ENCODE measurements at regions not wholly inside any gene's neighbourhood (a gene's known extent, or its start where the extent isn't known, plus 50 kb on each side); places are given as distances from the start of the nearest gene placed in this dataset.
"Not testable (repeated sequence)": the region's sequence is repeated elsewhere in the genome, so short reads cannot be mapped to it uniquely, and the experiment has no call there.

DNA sequence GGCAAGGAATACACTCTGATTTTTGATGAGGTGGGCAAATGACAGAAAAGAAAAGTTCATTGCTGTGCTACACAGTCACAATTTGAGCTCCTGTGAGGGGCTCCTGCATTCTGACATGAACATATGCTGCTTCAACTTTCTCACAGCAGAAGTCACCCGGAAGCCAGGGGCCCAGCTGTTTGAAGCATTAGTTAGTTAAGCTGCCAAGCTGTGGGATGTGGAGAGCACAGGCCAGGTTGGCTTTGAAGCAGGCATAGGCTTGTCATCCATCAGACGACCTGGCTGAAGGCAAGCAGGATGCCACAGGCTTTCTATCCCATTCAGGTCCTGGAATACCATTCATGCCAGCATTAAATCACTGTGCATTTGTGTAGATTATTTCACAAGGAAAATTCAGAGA lies 63.1 kb downstream of the MTNR1B start:
- DNase-seq = peak in 1 of 3 experiments; percentile 11

DNA sequence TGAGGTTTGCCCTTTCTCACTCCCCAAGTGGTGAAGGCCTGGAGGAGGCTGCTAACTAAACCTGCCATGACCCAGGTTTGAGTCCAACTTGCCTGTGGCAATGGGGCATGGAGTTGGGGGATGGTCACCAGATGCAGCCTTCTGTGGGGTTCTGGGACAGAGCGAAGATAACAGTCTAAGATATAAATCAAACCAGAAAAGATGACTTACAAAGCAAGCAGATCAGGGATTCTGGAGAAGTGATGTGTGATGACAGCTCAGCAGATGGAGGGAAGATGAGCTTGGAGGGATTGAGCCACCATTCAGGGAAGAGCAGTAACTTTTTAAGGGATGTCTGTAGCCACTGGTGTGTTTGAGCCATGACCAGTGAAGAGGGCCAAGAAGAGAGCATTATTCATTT lies 63.6 kb downstream of the MTNR1B start:
- peak in 1 of 3 experiments; percentile 76 for DNase-seq

DNA sequence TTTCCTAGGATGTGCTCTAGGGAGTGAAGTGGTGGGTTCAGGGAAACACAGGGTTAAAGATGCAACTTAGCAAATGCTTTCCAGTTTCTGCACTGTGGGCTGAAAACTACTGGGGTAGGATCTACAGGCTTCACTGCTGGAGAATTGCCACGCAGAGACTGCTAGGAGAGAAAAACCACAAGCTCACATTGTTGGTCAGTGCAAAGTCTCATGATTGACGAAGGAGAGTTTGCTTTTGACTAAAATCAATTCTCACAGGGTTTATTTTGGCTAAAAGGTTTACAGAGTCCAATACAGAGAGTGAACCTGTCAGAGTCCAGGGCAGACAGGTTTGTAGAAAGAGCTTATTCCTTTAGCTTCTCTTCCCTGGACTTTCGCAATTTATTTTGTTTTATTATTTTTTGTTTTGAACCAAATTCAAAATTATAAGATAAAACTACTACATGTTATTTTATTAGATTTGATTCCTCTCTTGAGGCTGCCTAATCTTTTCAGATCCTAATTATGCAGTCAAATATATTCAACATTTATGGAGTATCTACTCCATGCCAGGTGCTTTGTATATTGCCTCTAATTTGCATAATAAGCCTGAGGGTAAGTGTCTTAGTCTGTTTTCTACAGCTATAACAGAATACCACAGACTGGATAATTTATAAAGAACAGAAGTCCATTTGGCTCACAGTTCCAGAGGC lies 64.7 kb downstream of the MTNR1B start:
- DNase-seq = peak in 1 of 3 experiments; percentile 43

DNA sequence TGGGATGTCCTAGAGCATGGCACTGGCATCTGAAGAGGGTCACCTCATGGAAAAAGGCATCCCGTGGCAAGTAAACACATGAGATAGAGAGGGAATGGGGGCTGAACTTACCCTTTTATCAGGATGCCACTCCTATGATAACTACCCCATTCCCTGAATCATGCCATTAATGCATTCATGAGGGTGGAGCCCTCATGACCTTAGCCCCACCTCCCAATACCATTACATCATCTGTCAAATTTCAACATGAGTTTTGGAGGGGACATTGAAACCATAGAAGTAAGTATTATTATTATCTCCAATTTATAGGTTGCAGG lies 65.2 kb downstream of the MTNR1B start:
- no peak for DNase-seq

GRCh38 chr11:93038521-93038920 lies 69.1 kb downstream of the MTNR1B start:
- no peak for DNase-seq

DNA sequence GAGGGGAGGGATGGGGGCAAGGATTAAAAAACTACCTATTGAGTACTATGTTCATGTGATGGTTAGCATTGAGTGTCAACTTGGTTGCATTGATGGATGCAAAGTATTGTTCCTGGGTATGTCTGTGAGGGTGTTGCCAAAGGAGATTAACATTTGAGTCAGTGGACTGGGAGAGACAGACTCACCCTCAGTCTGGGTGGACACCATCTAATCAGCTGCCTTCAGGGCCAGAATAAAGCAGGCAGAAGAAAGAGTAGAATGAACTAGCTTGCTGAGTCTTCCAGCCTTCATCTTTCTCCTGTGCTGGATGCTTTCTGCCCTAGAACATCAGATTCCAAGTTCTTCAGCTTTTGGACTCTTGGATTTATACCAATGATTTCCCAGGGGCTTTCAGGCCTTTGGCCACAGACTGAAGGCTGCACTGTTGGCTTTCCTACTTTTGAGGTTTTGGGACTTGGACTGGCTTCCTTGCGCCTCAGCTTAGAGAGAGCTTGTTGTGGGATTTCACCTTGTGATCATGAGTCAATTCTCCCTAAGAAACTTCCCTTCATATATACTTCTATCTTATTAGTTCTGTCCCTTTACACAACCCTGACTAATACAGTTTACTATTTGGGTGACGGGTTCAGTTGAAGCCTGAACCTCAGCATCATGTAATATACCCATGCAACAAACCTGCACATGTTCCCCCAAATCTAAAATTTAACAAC lies 70.2 kb downstream of the MTNR1B start:
- no peak for DNase-seq

GRCh38 chr11:93041682-93042081 lies 72.2 kb downstream of the MTNR1B start:
- no peak for DNase-seq

GRCh38 chr11:93043186-93043585 lies 73.7 kb downstream of the MTNR1B start:
- not testable (repeated sequence) for DNase-seq

DNA sequence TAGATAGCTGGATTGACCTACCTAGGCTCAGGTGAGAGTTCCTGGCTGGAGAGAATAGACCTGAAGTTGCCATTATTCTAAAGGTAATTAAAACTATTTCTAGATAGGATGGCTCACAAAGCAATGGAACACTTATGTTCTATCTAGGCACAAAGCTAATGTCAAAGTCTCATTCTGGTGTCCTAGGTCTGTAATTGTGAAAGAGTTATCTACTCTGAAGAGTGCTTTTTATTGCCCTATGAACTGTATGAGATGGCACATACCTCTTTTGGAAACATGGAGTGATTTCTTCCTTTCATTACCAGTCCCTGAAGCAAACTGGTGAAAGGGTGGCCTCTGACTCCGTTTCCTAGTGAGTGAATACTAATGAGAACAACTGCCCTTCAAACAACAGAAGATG lies 80.3 kb downstream of the MTNR1B start:
- no peak for DNase-seq

DNA sequence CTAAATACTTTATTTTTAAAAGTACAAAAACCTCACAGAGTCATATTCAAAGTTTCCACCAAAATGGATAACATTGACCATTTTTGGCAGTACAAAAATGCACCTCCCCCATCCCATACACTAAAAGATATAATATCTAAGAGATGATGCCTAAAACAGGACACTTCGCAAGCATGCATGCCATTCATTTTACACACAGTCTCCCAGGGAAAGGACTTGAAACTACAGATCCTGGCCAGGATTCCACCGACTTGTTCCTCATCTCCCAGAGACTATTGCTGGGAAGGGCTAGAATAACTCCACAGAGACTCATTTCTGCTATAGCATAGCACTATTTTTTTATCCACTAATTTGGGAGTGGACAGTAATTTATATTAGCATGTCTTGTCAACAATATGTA lies 81.7 kb downstream of the MTNR1B start:
- no peak for DNase-seq

DNA sequence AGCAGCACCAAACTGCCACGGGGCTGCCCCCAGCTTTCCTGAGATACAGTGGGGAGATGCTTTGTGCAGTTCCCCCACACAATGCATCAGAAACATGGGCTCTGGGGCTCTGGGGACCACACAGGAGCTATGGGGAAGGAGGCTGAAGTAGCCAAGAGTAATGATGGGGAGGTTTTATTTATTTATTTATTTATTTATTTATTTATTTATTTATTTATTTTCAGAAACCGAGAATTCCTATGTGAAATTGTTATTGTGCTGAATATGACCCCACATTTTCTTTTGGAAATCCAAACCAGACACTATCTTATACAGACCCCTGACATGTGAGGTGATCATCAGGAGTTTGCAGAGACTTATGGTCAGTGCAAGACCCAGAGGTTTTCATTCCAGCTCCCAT lies 84.4 kb downstream of the MTNR1B start:
- DNase-seq = no peak

DNA sequence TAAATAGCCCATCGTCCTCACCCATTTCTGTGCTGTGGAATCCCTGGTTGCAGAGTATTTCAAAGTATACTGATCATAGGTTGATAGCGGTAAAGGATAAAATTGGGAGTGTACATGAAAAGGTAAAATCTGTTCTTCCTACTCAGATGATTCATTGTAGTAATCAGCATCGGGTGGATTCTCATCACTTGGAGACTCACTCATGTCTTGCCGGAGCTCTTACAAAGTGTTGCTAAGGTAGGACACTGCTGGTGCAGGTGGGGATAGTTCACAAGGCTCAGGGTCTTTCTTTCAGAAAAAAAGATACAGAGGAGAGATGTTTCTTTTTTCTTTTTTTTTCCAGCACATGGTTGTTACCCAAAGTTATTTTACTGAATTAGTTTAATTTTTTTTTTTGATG lies 84.8 kb downstream of the MTNR1B start:
- no peak for DNase-seq

- peak in 1 of 3 experiments; percentile 21 for DNase-seq
Measured at GRCh38 chr11:93054881-93055280, 85.4 kb downstream of the MTNR1B start.

DNA sequence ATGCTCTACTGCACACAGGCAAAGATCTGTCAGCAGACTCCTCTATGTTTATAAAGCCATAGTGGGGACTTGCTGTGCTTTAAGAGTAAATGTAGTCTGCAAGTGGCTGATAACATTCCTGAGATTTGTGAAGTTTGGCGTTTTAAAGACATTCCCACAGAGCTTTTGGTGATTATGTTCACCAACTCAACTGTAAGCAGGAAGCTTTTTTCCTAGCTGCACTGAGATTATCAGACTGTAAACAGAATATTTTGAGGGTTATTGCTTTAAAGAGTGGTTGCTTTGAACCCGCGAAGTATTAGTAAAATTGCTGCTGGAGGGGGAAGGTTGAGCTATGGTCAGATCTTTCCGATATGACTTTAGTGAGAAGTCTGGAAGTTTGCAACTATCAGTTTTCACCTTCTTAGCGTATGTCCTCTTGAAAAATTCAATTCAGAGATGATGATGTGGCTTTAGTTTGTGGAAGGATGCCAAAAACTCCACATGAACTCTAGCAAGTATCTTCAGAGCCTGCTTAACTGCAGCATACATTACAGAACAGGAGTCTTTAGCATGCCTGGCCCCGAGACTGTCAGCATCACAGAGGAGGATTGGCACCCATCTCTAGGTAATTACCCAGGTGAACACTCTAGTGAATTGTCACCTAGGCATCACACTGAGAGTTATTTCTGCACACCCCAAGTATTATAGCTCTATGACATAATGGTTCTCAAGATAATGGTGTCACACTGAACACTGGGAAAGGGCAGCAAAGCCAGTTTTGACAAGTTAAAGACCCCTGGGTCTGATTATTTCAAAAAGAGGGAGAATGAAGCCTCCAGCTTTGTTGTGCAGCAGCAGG lies 89.9 kb downstream of the MTNR1B start:
- peak in 2 of 3 experiments; percentile 51 to 73 for DNase-seq

- DNase-seq = no peak
Measured at GRCh38 chr11:93063086-93063485, 93.6 kb downstream of the MTNR1B start.

GRCh38 chr11:93065074-93065674 lies 95.7 kb downstream of the MTNR1B start:
- not testable (repeated sequence) for DNase-seq

GRCh38 chr11:93067881-93068390 lies 98.5 kb downstream of the MTNR1B start:
- no peak for DNase-seq

DNA sequence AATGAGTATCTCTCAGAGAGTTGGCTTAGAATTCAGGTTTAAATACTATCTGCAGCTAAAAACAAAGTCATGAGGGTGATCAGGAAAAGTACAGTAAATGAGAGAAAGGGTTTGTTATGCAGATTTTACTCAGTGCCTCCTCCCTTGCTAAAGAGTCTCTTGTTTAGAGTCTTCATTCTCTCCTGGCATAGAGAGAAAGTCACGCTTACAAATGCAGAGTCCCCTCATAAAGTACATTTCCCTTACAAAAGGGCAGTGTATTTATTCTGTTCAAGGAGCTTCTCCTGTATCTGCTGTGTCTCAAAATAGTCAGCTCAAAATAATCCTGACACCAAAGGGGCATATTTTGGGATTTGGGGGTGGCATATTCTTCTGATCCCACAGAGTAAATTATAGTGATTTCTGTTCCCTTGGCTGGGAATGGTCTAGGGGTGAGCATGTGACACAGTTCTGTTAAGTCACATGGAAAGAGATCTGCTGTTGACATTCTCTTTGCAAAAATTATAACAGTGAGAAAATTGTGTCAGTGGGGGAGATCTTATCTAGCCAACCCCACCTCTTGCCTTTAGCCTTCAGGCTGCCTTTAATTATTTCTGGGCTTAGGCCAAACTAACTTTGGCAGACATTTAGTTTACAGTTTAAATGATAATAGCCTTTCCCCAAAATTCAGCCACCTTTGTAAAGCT lies 102.9 kb downstream of the MTNR1B start:
- DNase-seq = no peak

GRCh38 chr11:93073026-93073425 lies 103.6 kb downstream of the MTNR1B start:
- DNase-seq = no peak

GRCh38 chr11:93073508-93074280 lies 104.2 kb downstream of the MTNR1B start:
- no peak for DNase-seq

- DNase-seq = no peak
Measured at GRCh38 chr11:93074352-93074751, 104.9 kb downstream of the MTNR1B start.

DNA sequence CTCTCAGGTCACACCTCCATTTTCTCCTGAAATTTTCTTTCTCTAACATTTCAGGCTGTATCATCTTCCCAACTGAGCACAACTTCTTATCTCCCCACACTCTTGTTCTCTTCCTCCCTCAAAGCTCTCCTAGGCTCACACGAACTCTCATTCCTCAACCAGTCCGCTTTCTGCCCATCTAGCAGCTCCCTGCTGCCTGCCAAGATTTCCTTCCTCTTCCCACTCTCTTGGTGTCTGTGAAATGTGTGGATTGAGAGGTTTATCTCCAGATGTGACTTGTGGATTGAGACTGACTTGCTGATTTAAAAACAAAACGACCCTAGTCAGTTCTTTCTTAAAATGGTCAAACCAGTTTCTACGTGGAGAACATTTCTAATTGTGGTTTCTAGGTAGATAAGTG lies 106.3 kb downstream of the MTNR1B start:
- peak in 1 of 3 experiments; percentile 17 for DNase-seq

Measured in NCI-H1417 (cell line).